ENCODE measurements at regions not wholly inside any gene's neighbourhood (a gene's known extent, or its start where the extent isn't known, plus 50 kb on each side); places are given as distances from the start of the nearest gene placed in this dataset.

DNA sequence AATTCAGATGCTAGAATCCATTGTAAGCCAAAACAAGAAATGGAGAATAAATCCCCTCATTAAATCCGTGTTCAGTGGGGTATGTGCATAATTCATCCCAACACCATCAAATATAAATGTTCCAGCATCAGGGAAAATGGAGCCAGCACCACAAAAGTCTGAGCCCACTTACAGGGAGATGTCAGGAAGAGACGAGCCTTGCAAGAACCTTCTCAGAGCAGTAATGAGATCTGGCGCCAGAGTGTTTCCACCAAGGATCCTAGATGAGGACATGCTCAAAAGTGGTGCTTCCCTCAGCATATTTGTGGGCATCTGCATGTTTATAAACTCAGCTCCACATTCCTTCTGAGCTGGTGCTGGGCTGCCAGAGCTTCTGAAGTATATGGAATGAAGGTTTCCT is 541.9 kb upstream of the C16orf82 start:
- Mint-ChIP-seq H3K9me3 (peaks cover 0 to 4% of the 10 kb centered on the region in 2 donors), H3K4me1 (no peaks in the 10 kb centered on the region), H3K36me3 (no peaks in the 10 kb centered on the region), H3K27me3 (peaks cover 6 to 8% of the 10 kb centered on the region in 2 donors), H3K4me3 (no peak overlapping the region), H3K27ac (no peak overlapping the region)
- ATAC-seq (replicated peaks): no peak
- DNase-seq: no peak

GRCh38 chr16:26525856-26526255 is 540.9 kb upstream of the C16orf82 start:
- peaks cover 0 to 4% of the 10 kb centered on the region in 2 donors for H3K9me3 Mint-ChIP-seq
- DNase-seq (no peak), ATAC-seq (replicated peaks) (no peak)
- no peaks in the 10 kb centered on the region for H3K4me1 Mint-ChIP-seq
- no peaks in the 10 kb centered on the region for H3K36me3 Mint-ChIP-seq
- peaks cover 6 to 8% of the 10 kb centered on the region in 2 donors for H3K27me3 Mint-ChIP-seq
- H3K27ac Mint-ChIP-seq: no peak overlapping the region
- no peak overlapping the region for H3K4me3 Mint-ChIP-seq

GRCh38 chr16:26526633-26527032 is 540.1 kb upstream of the C16orf82 start:
- Mint-ChIP-seq H3K4me3 (no peak overlapping the region), H3K36me3 (no peaks in the 10 kb centered on the region), H3K27me3 (peaks cover 6 to 8% of the 10 kb centered on the region in 2 donors), H3K4me1 (no peaks in the 10 kb centered on the region), H3K27ac (no peak overlapping the region), H3K9me3 (peaks cover 0 to 2% of the 10 kb centered on the region in 2 donors)
- ATAC-seq (replicated peaks): no peak
- DNase-seq: no peak

GRCh38 chr16:26530584-26531289 is 536.0 kb upstream of the C16orf82 start:
- peaks cover 4 to 7% of the 10 kb centered on the region in 2 donors for H3K27me3 Mint-ChIP-seq
- H3K4me1 Mint-ChIP-seq: no peaks in the 10 kb centered on the region
- H3K9me3 Mint-ChIP-seq: peaks cover 0 to 2% of the 10 kb centered on the region in 2 donors
- H3K36me3 Mint-ChIP-seq: no peaks in the 10 kb centered on the region
- no peak for ATAC-seq (replicated peaks)
- no peak for DNase-seq
- no peak overlapping the region for H3K4me3 Mint-ChIP-seq
- H3K27ac Mint-ChIP-seq: no peak overlapping the region

DNA sequence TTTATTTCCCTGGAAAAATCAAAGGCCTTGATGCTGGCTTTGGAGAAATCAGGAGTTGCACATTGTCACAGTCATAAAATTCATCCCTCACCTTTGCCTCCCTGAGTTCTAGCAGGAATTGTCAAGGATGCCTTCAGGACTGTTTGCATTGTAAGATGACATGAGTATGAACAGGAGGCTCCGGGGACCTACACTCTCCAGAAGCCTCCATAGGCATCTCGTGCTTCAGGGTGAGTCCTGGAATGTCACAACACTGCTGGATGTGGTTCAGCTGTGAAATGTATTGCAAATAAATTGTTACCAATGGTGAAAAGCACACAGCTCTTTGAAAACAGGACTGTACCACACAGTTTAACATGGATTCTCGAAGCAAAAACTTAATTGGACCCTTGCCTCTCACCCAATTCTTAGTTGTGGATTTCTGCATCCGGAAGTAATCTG is 535.4 kb upstream of the C16orf82 start:
- ATAC-seq (replicated peaks) (no peak), DNase-seq (no peak)
- no peaks in the 10 kb centered on the region for H3K4me1 Mint-ChIP-seq
- H3K4me3 Mint-ChIP-seq: no peak overlapping the region
- H3K27me3 Mint-ChIP-seq: peaks cover 0 to 3% of the 10 kb centered on the region in 2 donors
- no peak overlapping the region for H3K27ac Mint-ChIP-seq
- H3K9me3 Mint-ChIP-seq: no peaks in the 10 kb centered on the region
- no peaks in the 10 kb centered on the region for H3K36me3 Mint-ChIP-seq

DNA sequence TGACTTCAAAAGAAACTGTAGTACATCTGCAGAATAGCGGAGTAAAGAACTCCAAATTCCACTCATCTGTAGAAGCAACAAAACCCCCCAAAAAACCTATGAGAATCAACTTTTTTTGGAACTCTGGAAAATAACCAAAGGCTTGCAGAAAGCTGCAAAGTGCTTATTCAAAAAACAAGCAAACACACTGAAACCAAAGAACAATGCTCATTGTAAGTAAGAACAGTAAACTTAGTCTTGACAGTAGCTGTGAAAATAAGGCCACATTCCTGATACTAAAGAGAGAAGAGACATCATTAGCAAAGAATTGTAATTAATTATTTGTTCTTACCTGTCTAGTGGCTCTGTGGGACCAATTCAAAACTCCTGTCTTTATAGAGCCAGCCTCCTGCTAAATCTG is 534.3 kb upstream of the C16orf82 start:
- Mint-ChIP-seq H3K36me3 (no peaks in the 10 kb centered on the region), H3K9me3 (no peaks in the 10 kb centered on the region), H3K27me3 (peaks cover 0 to 3% of the 10 kb centered on the region in 2 donors), H3K27ac (no peak overlapping the region), H3K4me1 (no peaks in the 10 kb centered on the region), H3K4me3 (no peak overlapping the region)
- DNase-seq: no peak
- no peak for ATAC-seq (replicated peaks)

DNA sequence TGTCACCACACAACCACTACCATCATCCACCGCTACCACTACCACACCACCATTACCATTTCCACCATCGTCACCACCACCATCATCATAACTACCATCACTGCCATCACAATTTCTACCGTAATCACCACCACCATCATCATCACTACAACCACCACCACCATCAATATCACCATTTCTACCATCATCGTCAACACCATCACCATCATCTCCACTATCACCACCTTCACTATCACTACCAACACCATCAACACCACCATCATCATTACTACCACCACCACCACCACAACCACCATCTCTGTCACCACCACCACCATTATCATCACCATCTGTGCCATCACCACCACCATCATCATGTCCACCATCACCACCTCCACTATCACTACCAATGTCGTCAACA is 524.5 kb upstream of the C16orf82 start:
- H3K27me3 Mint-ChIP-seq: no peaks in the 10 kb centered on the region
- no peaks in the 10 kb centered on the region for H3K9me3 Mint-ChIP-seq
- ATAC-seq (replicated peaks): no peak
- no peak overlapping the region for H3K4me3 Mint-ChIP-seq
- no peaks in the 10 kb centered on the region for H3K4me1 Mint-ChIP-seq
- no peak overlapping the region for H3K27ac Mint-ChIP-seq
- DNase-seq: no peak
- H3K36me3 Mint-ChIP-seq: no peaks in the 10 kb centered on the region

GRCh38 chr16:26546573-26546972 is 520.2 kb upstream of the C16orf82 start:
- no peak overlapping the region for H3K4me3 Mint-ChIP-seq
- DNase-seq: no peak
- no peaks in the 10 kb centered on the region for H3K9me3 Mint-ChIP-seq
- no peaks in the 10 kb centered on the region for H3K4me1 Mint-ChIP-seq
- ATAC-seq (replicated peaks): no peak
- peaks cover 0 to 4% of the 10 kb centered on the region in 2 donors for H3K27me3 Mint-ChIP-seq
- H3K36me3 Mint-ChIP-seq: no peaks in the 10 kb centered on the region
- H3K27ac Mint-ChIP-seq: no peak overlapping the region

GRCh38 chr16:26547681-26548080 is 519.0 kb upstream of the C16orf82 start:
- Mint-ChIP-seq H3K4me1 (no peaks in the 10 kb centered on the region), H3K36me3 (no peaks in the 10 kb centered on the region), H3K27ac (no peak overlapping the region), H3K9me3 (no peaks in the 10 kb centered on the region), H3K27me3 (peaks cover 0 to 9% of the 10 kb centered on the region in 2 donors), H3K4me3 (no peak overlapping the region)
- ATAC-seq (replicated peaks): no peak
- no peak for DNase-seq

DNA sequence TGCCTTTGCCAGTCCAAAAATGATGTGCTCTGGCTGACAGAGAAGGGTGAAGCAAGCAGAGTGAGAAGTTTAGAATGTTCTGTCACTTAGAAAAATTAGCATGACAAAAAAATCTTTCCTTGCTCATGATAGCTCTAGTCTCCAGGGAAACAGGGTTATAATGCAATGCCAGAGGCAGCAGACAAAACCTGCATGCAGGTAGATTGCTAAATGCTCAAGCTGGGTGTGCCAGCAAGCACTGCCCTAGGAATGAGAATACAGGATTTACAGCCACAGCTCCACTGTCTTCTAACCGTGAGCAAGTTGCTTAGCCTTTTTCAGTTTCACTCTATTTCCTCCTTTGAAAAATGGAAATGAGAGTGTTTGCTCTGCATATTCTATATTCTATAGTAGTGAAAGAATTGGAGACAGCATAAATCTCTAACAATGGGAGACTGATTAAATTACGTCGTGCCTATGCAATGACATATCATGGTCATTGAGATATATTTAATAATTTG is 516.6 kb upstream of the C16orf82 start:
- ATAC-seq (replicated peaks): no peak
- Mint-ChIP-seq H3K4me3 (no peak overlapping the region), H3K4me1 (no peaks in the 10 kb centered on the region), H3K27me3 (peaks cover 0 to 9% of the 10 kb centered on the region in 2 donors), H3K9me3 (no peaks in the 10 kb centered on the region), H3K27ac (no peak overlapping the region), H3K36me3 (no peaks in the 10 kb centered on the region)
- no peak for DNase-seq

DNA sequence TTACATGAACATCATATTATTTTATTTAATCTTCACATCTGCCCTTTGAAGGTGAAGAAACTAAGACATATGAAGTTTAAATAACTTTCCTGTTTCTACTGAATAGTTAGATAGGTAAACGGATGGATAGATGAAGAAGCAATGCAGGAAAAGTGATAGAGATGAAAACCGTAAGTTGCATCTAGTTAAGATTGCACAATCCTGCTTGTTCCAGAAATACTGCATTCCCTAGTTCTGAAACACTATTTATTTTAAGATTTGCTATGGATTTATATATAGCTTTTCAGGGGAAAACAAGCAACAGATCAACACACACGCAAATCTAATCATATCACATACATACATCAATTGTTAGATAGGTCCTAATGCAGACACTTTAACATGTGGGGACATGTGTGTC is 512.7 kb upstream of the C16orf82 start:
- DNase-seq: no peak
- no peak for ATAC-seq (replicated peaks)
- Mint-ChIP-seq H3K27me3 (peaks cover under 1 to 5% of the 10 kb centered on the region in 2 donors), H3K9me3 (no peaks in the 10 kb centered on the region), H3K4me3 (no peak overlapping the region), H3K36me3 (no peaks in the 10 kb centered on the region), H3K4me1 (no peaks in the 10 kb centered on the region), H3K27ac (no peak overlapping the region)

DNA sequence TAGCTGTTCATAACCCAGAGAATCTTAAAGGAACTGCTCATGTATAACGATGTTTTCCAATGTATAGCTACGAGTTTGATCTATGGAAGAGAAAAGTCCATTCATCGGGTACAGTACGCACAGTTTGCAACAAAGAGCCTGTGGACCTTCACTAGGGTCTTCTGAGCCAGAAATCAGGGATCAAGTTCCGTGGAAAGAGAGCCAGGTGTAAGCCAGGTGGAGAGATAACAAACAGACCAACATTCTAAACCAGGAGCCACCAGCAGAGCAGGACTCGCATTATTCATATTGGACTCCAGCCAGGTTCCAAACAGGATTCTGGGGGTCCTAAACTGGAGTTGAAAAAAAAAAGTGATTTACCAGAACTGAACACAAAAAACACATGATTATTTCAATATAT is 505.4 kb upstream of the C16orf82 start:
- Mint-ChIP-seq H3K9me3 (no peaks in the 10 kb centered on the region), H3K36me3 (no peaks in the 10 kb centered on the region), H3K4me3 (no peak overlapping the region), H3K27ac (no peak overlapping the region), H3K27me3 (peaks cover 14 to 18% of the 10 kb centered on the region in 2 donors), H3K4me1 (no peaks in the 10 kb centered on the region)
- ATAC-seq (replicated peaks): no peak
- no peak for DNase-seq

GRCh38 chr16:26563018-26563417 is 503.7 kb upstream of the C16orf82 start:
- no peak for DNase-seq
- ATAC-seq (replicated peaks): no peak
- Mint-ChIP-seq H3K4me3 (no peak overlapping the region), H3K9me3 (no peaks in the 10 kb centered on the region), H3K36me3 (no peaks in the 10 kb centered on the region), H3K4me1 (no peaks in the 10 kb centered on the region), H3K27me3 (peaks cover 18 to 22% of the 10 kb centered on the region in 2 donors), H3K27ac (no peak overlapping the region)

GRCh38 chr16:26567356-26567755 is 499.4 kb upstream of the C16orf82 start:
- H3K36me3 Mint-ChIP-seq: no peaks in the 10 kb centered on the region
- no peak for ATAC-seq (replicated peaks)
- H3K9me3 Mint-ChIP-seq: no peaks in the 10 kb centered on the region
- peaks cover 7 to 16% of the 10 kb centered on the region in 2 donors for H3K27me3 Mint-ChIP-seq
- DNase-seq: no peak
- no peak overlapping the region for H3K4me3 Mint-ChIP-seq
- H3K27ac Mint-ChIP-seq: no peak overlapping the region
- H3K4me1 Mint-ChIP-seq: peaks cover 0 to 2% of the 10 kb centered on the region in 2 donors

- H3K4me1 Mint-ChIP-seq: peaks cover 0 to 2% of the 10 kb centered on the region in 2 donors
- no peaks in the 10 kb centered on the region for H3K36me3 Mint-ChIP-seq
- H3K27me3 Mint-ChIP-seq: peaks cover 0 to 11% of the 10 kb centered on the region in 2 donors
- H3K27ac Mint-ChIP-seq: no peak overlapping the region
- H3K9me3 Mint-ChIP-seq: no peaks in the 10 kb centered on the region
- ATAC-seq (replicated peaks) (peak; percentile 48 to 51), DNase-seq (no peak)
- H3K4me3 Mint-ChIP-seq: no peak overlapping the region
Measured at GRCh38 chr16:26569793-26570192, 496.9 kb upstream of the C16orf82 start.

Measured in stimulated activated naive B cell treated with anti-CD40 and anti-IgM and Interleukin-4, amounts not matched to agents 10 μg/mL and 1 μg/mL and 100 μg/mL, for 72 hours (primary cell).